EL (cell line): ENCODE measurements at regions not wholly inside any gene's neighbourhood (a gene's known extent, or its start where the extent isn't known, plus 50 kb on each side); places are given as distances from the start of the nearest gene placed in this dataset.

Experiments
- DNase-seq: peaks from one replicate; pipeline ENCODE4 v3.0.0-alpha.2; 2016

DNA sequence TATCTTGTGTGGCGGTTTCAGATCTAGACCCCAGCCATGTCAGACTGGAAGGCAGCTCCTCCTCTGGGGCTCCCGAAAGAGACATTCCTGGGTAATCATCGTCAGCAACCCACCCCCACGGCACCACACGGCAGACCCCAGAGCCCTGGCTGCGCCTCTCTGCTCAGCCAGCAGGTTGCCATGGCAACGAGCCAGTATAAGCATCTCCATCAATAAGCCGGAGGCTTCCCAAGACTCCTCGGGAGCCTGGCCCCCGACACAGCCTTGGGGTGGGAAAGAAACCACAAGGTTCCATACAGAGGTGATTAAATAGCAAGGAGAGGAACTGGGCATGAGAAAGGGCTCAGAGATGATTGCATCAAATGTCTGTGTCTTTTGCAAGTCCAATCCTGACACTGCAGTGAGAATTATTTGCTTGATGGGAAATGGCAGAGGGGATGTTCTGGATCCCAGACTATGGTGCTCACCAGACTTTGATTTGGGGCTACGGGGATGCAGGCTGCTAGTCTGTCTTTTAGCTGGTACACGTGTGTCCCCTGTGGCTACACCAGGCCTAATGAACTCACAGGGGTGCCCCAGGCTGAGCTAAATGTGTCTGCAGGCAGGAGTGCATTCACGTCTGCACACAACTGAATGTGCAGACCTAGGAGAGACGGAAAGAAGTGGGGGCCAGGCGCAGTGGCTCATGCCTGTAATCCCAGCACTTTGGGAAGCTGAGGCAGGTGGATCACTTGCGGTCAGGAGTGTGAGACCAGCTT lies 320.5 kb upstream of the TNRC6C start:
- DNase-seq: no peak

DNA sequence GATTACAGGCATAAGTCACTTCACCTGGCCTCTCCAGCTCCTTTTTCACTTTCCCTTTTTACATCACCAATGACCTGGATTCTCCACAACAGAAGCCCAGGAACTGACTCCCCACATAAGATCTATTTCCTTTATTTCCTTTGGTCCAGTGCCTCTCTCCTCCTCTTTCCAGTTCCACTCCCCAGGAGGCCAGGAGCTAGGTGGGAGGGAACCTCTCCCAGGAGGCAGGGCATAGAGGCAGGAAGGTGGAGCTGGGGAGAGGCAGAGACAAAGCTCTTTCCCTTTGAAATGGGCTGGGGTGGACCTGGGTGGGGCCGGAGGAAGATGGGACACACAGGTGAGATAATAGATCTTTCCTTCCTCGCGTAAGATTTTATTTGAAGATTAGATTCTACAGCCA lies 318.3 kb upstream of the TNRC6C start:
- no peak for DNase-seq

DNA sequence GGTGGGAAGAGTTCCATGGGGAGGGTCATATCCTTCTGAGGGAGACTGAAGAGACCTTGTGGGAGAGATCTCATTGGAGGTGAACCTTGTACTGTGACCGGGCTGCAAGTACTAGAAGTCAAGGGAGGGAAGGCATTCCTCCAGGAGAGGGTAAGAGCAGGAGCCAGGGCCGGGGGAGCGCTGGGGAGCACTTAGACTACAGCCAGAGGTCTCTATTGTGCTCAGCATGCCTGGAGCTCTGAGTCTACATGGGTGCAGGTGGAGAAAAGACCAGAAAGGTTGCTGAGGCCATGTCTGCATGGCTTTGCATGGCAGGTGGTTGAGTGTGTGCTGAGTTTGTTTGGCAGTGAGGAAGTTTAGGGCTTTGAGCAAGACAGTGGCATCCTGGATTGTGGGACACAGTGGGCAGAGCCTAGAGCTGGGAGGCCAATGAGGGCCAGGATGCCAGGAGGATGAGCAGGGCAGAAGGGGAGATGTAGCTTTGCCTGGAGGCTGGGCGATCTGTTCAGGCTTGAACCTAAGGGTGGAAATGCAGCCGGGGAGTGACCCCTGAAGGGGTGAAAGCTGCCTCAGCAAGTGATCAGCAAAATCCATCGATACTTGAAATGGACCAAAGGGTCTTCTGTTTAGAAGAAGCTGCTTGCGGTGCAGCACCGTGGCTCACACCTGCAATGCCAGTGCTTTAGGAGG lies 317.4 kb upstream of the TNRC6C start:
- no peak for DNase-seq

DNA sequence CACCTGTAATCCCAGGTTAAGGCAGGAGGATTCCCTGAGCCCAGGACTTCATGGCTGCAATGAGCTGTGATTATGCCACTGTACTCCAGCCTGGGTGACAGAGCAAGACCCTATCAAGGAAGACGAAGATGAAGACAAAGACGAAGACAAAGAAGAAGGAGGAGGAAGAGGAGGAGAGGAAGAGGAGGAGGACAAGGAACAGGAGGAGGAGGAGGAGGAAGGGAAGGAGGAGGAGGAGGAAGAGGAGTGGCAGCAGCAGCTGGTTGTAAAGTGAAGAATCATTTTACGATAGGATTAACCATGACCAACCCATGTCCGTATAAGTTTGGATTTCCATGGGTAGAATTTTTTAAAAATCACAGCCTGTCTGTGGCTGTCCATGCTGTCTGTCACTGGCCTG lies 316.8 kb upstream of the TNRC6C start:
- DNase-seq: no peak

DNA sequence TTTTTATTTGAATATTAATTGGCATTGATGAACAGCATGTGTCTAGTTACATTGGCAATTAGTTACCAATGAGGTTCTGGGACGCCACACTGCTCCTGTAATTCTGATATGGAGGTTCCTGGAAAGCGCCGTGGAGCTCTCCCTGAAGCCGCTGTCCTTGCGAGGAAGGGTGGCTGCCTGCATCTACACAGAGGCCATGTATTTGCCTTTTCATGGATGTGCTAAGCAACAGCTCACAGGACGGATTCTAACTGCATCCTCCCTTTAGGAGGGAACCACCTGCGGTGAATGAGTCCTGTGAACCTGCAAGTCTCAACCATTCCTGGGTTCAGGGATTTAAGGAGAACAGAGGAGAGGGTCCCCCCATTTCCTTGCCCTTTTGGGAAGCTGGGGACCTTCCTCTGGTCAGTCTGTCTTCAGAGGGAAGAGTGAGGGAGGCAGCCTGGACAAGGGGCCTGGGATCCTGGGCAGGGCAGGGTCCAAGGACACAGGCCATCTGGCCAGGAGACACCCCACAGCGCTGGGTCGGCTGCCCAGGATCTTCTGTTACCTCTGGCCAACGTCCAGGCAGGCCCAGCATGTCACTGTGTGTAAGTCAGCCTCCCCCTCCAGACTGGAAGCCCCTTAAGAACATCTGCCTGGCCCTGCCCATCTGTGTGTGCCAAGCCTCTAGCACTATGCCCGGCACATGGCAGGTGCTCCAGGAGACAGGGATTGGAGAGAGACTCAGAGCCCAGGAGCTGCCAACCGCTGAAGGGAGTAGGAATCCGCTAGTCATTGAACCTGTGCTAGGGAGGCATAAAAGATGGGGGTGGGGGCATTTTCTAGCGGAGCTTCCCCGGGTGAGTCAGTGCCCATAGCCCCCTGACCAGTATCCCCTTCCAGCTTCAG lies 314.1 kb upstream of the TNRC6C start:
- DNase-seq: no peak

DNA sequence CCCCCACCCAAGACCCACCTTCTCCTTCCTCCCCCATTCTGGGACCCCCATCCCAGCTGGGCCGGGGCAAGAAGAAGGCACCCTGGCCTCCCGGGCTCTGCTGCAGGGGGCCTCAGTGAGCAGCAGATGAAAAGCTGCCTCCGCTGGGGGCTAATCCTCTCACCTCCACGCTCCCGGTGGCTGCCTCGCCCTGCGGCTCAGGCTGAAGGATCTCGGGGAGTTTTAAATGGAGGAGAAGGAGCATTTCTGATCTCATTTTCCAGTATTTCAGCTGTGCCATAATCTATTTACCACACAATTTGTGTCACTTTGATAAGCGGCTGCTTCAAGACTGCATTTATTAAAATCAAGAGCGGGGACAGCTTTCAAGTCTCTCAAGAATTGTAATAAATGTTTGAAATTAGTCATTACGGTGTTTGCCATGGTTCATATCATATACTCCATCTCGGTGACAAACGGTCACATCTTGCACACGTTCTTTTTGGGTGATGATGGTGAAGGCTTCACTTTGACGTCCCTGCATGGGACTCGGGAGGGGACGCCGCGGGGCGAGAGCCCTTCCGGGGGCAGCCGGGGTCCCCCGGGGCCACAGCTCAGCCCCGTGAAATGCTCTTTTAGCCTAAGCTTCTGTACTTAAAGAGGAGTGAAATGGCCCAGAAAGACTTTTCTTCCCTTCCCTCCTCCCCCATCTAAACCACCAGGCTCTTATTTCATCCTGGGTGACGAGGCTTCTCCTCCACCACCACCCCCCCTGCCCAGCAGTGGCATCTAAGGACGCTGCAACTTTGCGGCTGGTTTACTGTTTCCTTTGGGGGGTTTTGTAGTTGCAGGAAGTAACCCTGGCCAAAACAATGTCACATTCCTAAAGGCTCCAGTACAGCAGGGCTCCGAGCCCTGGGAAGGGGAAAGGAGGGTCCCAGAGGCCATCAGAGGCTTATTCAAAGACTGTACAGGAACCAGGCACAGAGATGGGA lies 313.1 kb upstream of the TNRC6C start:
- no peak for DNase-seq

DNA sequence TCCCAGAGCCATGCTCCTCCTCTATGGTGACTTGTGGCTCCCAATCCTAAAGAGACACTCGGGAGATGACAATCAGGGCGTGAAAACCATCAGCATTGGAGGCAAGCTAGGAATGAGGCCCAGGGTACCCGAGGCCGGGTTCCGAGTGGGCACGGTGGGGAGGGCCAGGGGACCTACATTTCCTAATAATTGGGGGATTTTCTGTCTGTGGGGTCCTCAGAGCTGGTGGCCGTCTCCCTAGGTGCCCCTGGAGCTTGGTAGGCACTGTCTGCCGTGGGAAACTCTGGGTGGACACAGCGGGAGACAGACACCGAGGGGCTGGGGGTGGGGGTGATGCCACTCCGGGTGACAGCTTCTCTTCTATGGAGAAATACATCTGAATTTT lies 312.5 kb upstream of the TNRC6C start:
- DNase-seq: no peak

DNA sequence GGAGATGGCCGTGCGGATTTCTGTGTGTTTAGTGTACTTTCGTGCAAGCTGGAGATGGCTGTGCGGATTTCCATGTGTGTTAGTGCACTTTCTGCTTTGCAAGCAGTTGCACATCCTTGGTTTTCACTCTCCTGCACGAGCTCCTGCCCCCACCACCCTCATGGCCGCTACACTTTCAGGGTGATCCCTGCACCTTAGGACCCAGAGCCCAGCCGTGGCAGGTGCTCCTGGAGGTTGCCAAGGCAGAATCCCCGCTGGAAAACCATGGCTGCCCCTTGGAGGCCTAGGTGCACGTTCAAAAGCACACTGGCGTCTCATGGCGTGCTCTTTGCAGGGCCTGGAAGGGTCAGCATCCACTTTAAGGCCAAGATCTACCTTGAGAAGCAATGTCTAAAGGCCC lies 311.0 kb upstream of the TNRC6C start:
- no peak for DNase-seq

DNA sequence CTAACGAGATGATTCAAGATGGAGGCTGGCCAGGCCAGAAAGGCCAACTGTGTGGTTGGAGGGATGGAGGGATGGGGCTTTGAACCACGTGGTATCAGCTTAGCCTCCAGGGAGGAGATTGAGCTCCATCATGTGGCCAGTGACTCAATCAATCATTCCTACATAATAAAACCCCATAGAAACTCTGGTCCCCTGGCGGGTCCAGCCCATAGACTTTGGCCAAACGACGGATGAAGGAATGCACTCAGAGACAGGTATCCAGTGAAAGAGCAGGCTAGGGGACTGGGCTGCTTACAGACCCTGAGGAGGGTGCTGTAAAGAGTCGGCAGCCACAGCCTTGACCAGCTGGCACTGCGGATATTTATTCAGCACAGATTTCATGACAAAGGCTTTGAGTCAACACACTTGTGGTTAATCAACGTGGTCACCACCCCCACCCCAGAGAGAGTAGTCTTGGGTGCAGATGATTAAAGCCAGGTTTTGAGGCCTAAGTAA lies 308.7 kb upstream of the TNRC6C start:
- peak; percentile 44 for DNase-seq

DNA sequence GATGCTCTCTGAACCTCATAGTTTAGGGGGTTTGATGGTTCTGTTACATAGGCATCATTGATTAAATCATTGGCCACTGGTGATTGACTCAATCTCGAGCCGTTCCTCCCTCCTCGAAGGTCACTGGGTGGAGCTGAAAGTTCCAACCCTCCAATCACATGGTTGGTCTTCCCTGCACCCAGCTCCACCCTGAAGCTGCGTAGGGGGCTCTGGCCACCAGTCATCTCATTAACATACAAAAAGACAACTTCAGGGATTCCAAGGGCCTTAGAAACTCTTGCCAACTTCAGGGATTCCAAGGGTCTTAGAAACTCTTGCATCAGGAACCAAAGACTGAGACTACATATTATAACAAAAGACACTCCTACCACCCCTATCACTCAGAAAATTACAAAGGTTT lies 306.5 kb upstream of the TNRC6C start:
- DNase-seq: no peak

DNA sequence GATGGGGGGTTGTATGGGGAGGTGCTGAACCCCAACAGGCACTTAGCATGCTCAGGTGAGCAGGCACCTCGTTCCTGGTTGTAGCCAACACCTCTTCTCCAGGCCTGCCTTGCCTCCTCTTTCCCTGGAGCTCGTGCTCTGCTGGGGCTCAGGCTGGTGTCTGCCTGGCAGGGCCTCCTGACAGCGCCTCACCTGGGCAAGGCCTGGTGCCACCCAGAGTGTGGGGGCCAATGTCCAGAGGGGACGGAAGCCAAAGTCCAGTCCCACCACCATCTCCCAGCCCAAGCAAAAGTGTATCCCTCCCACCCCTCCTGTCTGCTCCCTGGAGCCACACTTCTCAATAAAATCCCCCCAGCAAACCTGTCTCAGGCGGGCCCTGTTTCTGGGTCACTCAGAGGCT lies 304.2 kb upstream of the TNRC6C start:
- DNase-seq: no peak

DNA sequence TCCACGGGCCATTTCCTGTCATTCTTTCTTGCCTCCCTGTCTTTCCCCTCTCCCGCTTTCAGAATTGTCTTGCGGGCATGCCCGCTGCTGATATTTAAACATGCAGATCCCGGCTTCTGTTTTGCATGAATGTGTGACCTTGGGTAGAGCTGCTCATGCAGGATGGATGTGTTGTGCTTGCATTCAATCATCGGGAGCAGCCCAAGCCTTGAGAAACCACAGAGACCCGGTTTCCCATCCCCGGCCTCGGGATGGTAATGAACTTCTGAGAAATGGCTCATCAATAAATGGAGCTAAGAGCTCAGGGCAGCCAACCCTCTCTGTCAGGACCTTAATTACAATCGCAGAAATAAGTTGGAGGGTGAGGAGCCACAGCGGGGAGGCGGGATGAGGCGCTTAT lies 303.7 kb upstream of the TNRC6C start:
- no peak for DNase-seq

DNA sequence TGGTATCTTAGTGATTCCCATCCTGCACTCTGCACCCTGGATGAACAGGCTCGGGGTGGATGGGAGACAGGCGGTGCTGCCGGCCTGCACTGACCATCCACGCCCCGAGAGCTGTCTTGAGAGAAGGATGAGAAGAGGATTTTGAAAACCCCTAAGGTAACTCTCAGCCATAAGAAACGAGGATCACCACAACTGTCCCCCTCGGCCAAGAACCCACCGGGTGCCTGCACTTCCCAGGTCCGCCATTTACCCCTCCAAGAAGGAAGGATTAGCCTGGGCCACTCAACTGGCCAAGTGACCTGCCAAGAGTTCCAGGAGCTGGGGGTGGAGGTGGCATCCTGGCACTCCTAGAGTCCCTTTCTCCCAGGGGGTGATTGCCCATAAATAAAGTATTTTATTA lies 302.4 kb upstream of the TNRC6C start:
- no peak for DNase-seq

DNA sequence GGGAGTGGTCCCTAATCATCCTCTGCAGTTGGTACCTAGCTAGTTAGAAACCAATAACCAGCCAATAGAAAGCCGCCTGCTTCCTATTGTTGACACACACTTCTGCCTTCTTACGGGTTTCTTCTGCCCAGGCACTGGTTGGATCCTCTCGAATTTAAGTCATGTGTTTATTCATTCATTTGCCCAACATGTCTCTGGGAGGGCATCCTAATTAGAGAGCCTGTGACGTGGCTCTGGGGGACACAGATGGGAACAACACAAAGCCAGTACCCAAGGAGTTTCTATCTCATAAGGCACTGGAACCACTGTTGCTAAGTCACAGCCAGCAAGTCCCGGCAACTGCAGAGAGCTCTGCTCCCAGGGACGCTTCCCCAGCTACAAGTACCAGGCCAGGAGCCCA lies 300.7 kb upstream of the TNRC6C start:
- no peak for DNase-seq

DNA sequence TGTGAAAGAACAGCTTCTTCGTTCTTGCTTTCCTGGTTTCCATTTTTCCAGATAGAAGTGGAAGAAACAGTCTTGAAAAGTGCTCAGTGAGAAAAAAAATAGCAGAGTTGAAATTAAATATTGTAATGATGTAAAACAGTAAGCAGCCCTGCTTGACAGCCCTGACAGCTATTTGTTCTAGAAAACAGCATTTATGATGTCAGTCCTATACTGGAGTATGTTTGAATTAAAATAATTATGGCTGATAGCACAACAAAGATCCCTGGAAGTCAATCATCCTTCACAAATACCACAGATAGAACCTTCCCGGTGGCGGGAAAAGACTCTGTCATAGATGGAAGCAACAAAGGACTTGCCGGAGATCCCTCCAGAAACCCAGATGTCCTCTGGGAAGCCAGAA lies 298.0 kb upstream of the TNRC6C start:
- no peak for DNase-seq

DNA sequence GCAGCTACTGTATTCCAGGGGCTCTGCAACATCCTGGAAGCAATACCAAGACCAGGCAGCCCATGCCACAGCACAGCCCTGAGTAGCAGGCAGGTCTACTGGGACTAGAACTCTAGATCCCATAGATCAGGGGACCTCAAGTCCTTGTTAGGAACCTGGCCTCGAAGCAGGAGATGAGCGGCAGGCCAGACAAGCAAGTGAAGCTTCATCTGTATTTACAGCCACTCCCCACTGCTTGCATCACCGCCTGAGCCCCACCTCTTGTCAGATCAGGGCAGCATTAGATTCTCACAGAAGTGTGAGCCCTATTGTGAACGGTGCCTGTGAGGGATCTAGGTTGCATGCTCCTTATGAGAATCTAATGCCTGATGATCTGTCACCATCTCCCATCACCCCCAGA lies 295.7 kb upstream of the TNRC6C start:
- no peak for DNase-seq

DNA sequence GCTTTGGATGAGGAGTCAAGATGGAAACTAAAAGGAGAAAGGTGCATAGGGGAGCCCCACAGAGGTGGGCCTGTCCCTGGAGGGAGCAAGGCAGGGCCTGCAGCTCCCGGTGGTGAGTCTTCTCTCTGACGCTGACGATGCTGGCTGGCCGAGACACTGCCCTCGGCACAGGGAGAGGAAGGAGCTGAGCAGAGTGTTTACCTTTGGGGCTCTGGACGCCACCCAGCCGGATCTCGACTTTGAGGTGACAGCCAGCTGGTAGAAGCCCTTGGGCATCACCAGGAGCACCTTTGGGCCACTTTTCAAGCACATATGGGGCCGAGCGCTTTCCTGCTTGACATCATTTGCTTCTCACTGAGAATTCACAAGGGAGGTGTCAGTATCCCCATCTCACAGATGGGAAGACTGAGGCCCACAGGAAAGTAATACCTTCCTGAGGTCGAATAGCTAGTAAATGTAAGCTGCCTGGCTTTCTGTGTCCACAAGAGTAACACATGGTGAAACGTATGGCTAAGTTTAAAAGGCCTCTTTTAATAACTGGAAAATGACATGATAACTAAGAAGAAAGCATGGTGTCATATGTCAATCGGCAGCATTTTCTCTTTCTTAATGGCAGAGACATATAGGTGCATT lies 294.3 kb upstream of the TNRC6C start:
- DNase-seq: no peak

DNA sequence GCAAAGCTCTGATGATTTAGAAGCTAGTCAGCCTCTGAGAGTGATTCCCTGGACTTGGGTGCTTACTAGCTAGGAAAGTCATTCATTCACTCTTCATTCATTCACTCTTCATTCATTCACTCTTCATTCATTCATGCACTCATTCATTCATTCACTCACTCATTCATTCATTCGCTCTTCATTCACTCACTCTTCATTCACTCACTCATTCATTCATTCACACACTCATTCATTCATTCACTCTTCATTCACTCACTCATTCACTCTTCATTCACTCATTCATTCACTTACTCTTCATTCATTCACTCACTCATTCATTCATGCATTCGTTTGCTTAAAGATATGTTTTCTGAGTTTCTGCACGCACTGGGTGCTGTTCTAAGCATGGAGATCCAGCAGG lies 292.7 kb upstream of the TNRC6C start:
- DNase-seq: no peak

DNA sequence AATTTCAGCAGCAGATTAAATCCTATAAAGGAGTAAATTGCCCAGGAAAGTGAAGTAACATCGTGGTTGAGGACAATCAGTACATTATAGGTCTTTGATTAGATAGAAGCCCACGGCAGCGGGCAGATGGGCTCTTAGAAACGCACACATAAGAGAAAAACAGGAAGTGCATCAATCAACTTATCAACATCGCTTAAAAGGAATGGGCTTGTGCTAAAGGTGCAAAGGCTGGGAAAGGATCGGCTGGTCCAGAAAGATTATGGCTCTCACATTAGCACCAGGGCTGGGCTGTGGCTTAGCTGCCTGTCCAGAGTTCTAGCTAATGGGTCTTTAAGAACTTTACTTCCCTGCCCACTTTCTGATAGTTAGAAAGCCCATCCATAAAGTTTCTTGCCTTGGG lies 292.0 kb upstream of the TNRC6C start:
- DNase-seq: no peak

DNA sequence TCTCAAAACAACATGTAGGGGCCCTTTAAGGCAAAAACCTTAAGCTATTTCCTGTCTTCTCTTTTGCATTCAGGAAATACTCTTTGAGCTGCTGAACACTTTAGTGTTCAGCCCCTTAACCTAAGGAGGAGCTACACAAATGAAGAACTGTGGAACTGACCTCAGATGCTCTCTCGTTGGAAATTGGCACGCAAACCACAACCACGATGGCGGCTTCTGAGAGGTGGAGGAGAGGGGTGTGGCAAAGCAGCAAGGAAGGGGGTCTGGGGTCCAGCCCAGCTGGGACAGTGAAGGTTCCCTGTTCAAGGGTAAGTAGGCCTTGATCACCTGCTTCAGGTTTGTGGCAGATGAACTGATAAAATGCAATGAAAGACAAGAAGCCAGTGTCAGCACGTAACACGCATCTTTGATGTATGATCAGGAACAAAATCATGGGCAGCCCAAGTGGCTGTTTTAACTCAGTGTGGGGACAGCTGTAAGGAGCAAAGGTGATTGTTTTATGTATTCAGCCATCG lies 291.6 kb upstream of the TNRC6C start:
- DNase-seq: no peak

DNA sequence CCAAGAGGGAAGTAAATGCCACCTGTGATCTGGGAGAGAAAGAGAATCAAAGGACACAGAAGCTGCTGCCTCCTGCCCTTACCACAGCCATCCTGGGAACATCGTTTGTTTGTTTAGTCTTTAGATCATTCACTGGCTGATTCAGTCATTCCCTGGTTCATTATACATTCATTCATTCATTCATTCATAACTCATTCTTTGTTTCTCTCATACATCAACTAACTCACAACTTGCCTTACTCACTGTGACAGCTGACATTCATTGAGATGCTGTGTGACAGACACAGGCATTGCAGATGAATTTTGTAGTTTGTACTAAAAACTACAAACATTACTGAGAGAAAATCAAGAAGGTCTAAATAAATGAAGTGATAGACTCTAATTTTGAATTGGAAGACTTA lies 291.0 kb upstream of the TNRC6C start:
- no peak for DNase-seq

DNA sequence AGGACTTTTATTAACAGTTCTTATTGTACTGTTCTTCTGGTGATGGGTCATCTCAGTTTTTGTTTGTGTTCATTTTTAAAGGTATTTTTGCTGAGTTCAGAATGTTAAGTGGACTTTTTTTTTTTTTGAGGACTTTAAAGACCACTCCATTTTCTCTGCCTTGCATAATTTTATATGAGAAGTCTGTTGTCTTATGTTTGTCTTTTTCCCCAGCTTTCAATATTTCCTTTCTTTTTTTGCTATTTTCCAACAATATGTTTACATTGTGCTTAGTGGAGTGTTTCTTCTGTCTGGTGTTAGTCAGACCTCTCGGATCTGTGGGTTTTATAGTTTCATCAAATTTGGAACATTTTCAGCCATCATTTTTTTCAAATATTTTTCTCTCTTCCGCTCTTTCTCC lies 290.0 kb upstream of the TNRC6C start:
- DNase-seq: no peak
